Endodermal cell (in vitro differentiated cells): ENCODE measurements at regions not wholly inside any gene's neighbourhood (a gene's known extent, or its start where the extent isn't known, plus 50 kb on each side); places are given as distances from the start of the nearest gene placed in this dataset.

Experiments
- DNase-seq: peaks from one replicate; pipeline ENCODE4 v3.0.0-alpha.2; 2017
- H3K27ac ChIP-seq: 2 replicates; pipeline ENCODE4 v1.5.1; 2013; ENCODE audit warnings: mild to moderate bottlenecking, low read depth, low read length, moderate library complexity
- H3K27me3 ChIP-seq: 2 replicates; pipeline ENCODE4 v1.6.1; 2013; ENCODE audit warnings: mild to moderate bottlenecking, low read length, moderate library complexity; ENCODE audit not compliant: insufficient read depth, control insufficient read depth, poor library complexity, severe bottlenecking
- H3K36me3 ChIP-seq: 2 replicates; pipeline ENCODE4 v1.7.0; 2013; ENCODE audit warnings: mild to moderate bottlenecking, low read length, moderate library complexity; ENCODE audit not compliant: control insufficient read depth, insufficient read depth
- H3K4me1 ChIP-seq: one replicate; pipeline ENCODE4 v1.7.0; 2013; ENCODE audit warnings: low read length; ENCODE audit not compliant: control insufficient read depth, insufficient read depth
- H3K4me3 ChIP-seq: 2 replicates; pipeline ENCODE4 v1.5.1; 2013; ENCODE audit warnings: mild to moderate bottlenecking, low read length, moderate library complexity
- H3K9ac ChIP-seq: 2 replicates; pipeline ENCODE4 v1.6.1; 2013; ENCODE audit warnings: mild to moderate bottlenecking, low read length, moderate library complexity; ENCODE audit not compliant: poor library complexity, severe bottlenecking; ENCODE audit errors: extremely low read depth
- H3K9me3 ChIP-seq: 2 replicates; pipeline ENCODE4 v1.6.1; 2013; ENCODE audit warnings: mild to moderate bottlenecking, low read length, moderate library complexity; ENCODE audit not compliant: control insufficient read depth
- H3K27ac Mint-ChIP-seq: 2 replicates; pipeline ENCODE4 v1.8.0; 2020; ENCODE audit warnings: mixed read lengths
- H3K27me3 Mint-ChIP-seq: 2 replicates; pipeline ENCODE4 v1.8.0; 2021; ENCODE audit warnings: mild to moderate bottlenecking, mixed read lengths; ENCODE audit not compliant: insufficient read depth
- H3K36me3 Mint-ChIP-seq: 2 replicates; pipeline ENCODE4 v1.8.0; 2020; ENCODE audit warnings: low read depth, mixed read lengths
- H3K4me1 Mint-ChIP-seq: 2 replicates; pipeline ENCODE4 v1.8.0; 2020; ENCODE audit warnings: mixed read lengths
- H3K4me3 Mint-ChIP-seq: 2 replicates; pipeline ENCODE4 v1.8.0; 2020; ENCODE audit warnings: mild to moderate bottlenecking, moderate library complexity, mixed read lengths
- H3K9me3 Mint-ChIP-seq: 2 replicates; pipeline ENCODE4 v1.8.0; 2020; ENCODE audit warnings: mild to moderate bottlenecking, mixed read lengths
- CTCF ChIP-seq: fragments of 200-600 bp; sonication (generic); conservative IDR thresholded peaks from 2 replicates; pipeline ENCODE4 v1.5.0; 2021; ENCODE audit warnings: antibody characterized with exemption, mild to moderate bottlenecking
- WGBS, 2 experiments: methylation state at CpG; one replicate each; pipeline versions ENCODE4 v1.1.5 to v1.1.7; 2013; ENCODE audit warnings: missing lambda C conversion rate in 2 of 2, mixed read lengths in 1 of 2; ENCODE audit not compliant: insufficient coverage in 1 of 2, insufficient read length in 1 of 2; 5-methylcytosine and 5-hydroxymethylcytosine counted together

- 84% methylated on average over 2 of the region's 2 CpGs; no CpG with 5 or more reads in 1 of the 2 experiments for WGBS, 2 experiments
- Mint-ChIP-seq H3K9me3 (no peaks in the 10 kb centered on the region), H3K36me3 (peaks cover 10% of the 10 kb centered on the region), H3K27me3 (no peaks in the 10 kb centered on the region), H3K4me1 (peaks cover 17% of the 10 kb centered on the region), H3K27ac (no peak overlapping the region), H3K4me3 (no peak overlapping the region)
- no peak for DNase-seq
- Histone ChIP-seq H3K9me3 (no peaks in the 10 kb centered on the region), H3K36me3 (peaks cover 17% of the 10 kb centered on the region), H3K4me3 (no peak overlapping the region), H3K27me3 (no peaks in the 10 kb centered on the region), H3K4me1 (peaks cover 8% of the 10 kb centered on the region), H3K9ac (no peak overlapping the region), H3K27ac (no peak overlapping the region)
- TF ChIP-seq CTCF, result no peak
Measured at GRCh38 chr14:71592361-71592760, 339.9 kb upstream of the RGS6 start.

- Histone ChIP-seq H3K4me1 (peaks cover 8% of the 10 kb centered on the region), H3K27ac (no peak overlapping the region), H3K27me3 (no peaks in the 10 kb centered on the region), H3K9me3 (no peaks in the 10 kb centered on the region), H3K9ac (no peak overlapping the region), H3K4me3 (no peak overlapping the region), H3K36me3 (peaks cover 7% of the 10 kb centered on the region)
- WGBS, 2 experiments, result 92 to 100% methylated on average over 1 of the region's 1 CpG
- H3K4me1 Mint-ChIP-seq, result peaks cover 17% of the 10 kb centered on the region
- no peaks in the 10 kb centered on the region for H3K27me3 Mint-ChIP-seq
- peaks cover 12% of the 10 kb centered on the region for H3K36me3 Mint-ChIP-seq
- H3K27ac Mint-ChIP-seq, result no peak overlapping the region
- no peaks in the 10 kb centered on the region for H3K9me3 Mint-ChIP-seq
- no peak for DNase-seq
- H3K4me3 Mint-ChIP-seq, result no peak overlapping the region
- TF ChIP-seq CTCF, result no peak
Measured at GRCh38 chr14:71593966-71594365, 338.3 kb upstream of the RGS6 start.

GRCh38 chr14:71594821-71595220 is 337.4 kb upstream of the RGS6 start:
- H3K4me1 ChIP-seq, result peaks cover 8% of the 10 kb centered on the region
- H3K9ac ChIP-seq, result no peak overlapping the region
- H3K36me3 Mint-ChIP-seq, result peaks cover 16% of the 10 kb centered on the region
- TF ChIP-seq CTCF, result no peak
- peaks cover 4% of the 10 kb centered on the region for H3K9me3 ChIP-seq
- no peak overlapping the region for H3K4me3 ChIP-seq
- peaks cover 12% of the 10 kb centered on the region for H3K36me3 ChIP-seq
- no peaks in the 10 kb centered on the region for H3K27me3 Mint-ChIP-seq
- H3K4me3 Mint-ChIP-seq, result no peak overlapping the region
- H3K27ac Mint-ChIP-seq, result no peak overlapping the region
- 87% methylated on average over 3 of the region's 3 CpGs; no CpG with 5 or more reads in 1 of the 2 experiments for WGBS, 2 experiments
- peaks cover 17% of the 10 kb centered on the region for H3K4me1 Mint-ChIP-seq
- H3K9me3 Mint-ChIP-seq, result peaks cover 4% of the 10 kb centered on the region
- no peak overlapping the region for H3K27ac ChIP-seq
- DNase-seq, result no peak
- no peaks in the 10 kb centered on the region for H3K27me3 ChIP-seq
